ENCODE measurements at regions not wholly inside any gene's neighbourhood (a gene's known extent, or its start where the extent isn't known, plus 50 kb on each side); places are given as distances from the start of the nearest gene placed in this dataset.

- TF ChIP-seq CTCF (IDR thresholded peaks at IDR 0.05) (no peak), POLR2A (IDR thresholded peaks at IDR 0.05) (no peak)
Measured at GRCh38 chr16:85229869-85230462, 117.7 kb upstream of the CIBAR2 start.
